PC-9 (cell line): ENCODE measurements at regions not wholly inside any gene's neighbourhood (a gene's known extent, or its start where the extent isn't known, plus 50 kb on each side); places are given as distances from the start of the nearest gene placed in this dataset.

Experiments
- EZH2 ChIP-seq: fragments of 200-600 bp; sonication (generic); IDR thresholded peaks from 2 replicates; pipeline ENCODE4 v1.8.0; 2017; ENCODE audit warnings: antibody characterized with exemption, low read depth
- TF ChIP-seq, protein P1 (sequence below): fragments of 200-600 bp; sonication (generic); conservative IDR thresholded peaks from 2 replicates; pipeline ENCODE4 v1.6.1; 2017; ENCODE audit warnings: mixed run types, antibody characterized with exemption, mild to moderate bottlenecking, moderate library complexity

DNA sequence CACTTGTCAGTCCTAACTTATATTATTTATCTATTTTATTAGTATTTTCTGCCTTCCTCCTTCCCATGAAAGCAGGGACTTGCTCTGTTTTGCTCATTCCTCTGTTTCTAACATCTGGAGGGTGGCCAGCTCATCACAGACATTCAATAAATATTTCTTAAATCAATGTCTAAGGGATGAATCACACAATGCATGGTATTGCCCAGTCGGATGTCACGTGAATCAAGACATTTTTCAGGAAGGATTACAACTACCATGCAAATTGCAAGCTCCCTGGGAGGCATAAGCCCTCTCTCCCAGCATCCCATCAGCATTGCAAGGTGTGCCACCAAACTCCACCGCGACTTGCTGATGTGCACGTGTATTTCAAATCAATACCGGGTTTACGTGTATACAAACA is 146.6 kb upstream of the RNF32 start:
- no peak for TF ChIP-seq EZH2
- TF ChIP-seq, protein P1, sequence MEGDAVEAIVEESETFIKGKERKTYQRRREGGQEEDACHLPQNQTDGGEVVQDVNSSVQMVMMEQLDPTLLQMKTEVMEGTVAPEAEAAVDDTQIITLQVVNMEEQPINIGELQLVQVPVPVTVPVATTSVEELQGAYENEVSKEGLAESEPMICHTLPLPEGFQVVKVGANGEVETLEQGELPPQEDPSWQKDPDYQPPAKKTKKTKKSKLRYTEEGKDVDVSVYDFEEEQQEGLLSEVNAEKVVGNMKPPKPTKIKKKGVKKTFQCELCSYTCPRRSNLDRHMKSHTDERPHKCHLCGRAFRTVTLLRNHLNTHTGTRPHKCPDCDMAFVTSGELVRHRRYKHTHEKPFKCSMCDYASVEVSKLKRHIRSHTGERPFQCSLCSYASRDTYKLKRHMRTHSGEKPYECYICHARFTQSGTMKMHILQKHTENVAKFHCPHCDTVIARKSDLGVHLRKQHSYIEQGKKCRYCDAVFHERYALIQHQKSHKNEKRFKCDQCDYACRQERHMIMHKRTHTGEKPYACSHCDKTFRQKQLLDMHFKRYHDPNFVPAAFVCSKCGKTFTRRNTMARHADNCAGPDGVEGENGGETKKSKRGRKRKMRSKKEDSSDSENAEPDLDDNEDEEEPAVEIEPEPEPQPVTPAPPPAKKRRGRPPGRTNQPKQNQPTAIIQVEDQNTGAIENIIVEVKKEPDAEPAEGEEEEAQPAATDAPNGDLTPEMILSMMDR, result no peak
